ENCODE measurements at regions not wholly inside any gene's neighbourhood (a gene's known extent, or its start where the extent isn't known, plus 50 kb on each side); places are given as distances from the start of the nearest gene placed in this dataset.

DNA sequence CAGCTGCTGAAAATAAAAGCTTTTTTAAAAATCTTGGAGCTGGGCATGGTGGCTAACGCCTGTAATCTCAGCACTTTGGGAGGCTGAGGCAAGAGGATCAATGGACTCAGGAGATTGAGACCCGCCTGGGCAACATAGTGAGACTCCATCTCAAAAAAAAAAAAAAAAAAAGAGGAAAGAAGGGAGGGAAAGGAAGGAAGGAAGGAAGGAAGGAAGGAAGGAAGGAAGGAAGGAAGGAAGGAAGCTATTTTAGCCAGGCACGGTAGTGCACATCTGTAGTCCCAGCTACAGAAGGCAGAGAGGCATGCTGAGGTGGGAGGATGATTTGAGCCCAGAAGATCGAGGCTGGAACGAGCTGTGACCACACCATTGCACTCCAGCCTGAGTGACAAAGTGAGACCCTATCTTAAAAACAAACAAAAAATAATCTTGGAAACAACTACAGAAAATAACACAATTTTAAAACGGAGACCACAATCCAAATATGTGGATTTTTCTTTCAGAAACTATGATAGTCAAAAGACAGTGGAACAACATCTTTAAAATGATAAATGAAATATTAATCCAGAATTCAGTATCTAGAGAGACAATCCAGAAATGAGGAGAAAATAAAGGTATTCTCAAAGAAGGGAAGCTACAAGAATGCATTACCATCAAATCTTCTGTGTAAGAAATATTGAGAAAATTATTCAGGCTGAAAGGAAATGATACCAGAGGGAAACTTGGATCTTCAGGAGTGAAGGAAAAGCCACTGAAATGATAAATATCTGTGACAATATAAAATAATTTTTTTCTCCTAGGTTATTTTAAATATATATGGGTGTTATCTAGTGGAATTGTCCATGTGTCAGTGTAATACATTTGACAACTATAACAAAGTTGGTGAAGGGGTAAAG lies 182.0 kb downstream of the GPX5 start:
- no peak for DNase-seq

- DNase-seq = no peak
Observed at GRCh38 chr6:28709478-28710349, 184.0 kb downstream of the GPX5 start.

DNA sequence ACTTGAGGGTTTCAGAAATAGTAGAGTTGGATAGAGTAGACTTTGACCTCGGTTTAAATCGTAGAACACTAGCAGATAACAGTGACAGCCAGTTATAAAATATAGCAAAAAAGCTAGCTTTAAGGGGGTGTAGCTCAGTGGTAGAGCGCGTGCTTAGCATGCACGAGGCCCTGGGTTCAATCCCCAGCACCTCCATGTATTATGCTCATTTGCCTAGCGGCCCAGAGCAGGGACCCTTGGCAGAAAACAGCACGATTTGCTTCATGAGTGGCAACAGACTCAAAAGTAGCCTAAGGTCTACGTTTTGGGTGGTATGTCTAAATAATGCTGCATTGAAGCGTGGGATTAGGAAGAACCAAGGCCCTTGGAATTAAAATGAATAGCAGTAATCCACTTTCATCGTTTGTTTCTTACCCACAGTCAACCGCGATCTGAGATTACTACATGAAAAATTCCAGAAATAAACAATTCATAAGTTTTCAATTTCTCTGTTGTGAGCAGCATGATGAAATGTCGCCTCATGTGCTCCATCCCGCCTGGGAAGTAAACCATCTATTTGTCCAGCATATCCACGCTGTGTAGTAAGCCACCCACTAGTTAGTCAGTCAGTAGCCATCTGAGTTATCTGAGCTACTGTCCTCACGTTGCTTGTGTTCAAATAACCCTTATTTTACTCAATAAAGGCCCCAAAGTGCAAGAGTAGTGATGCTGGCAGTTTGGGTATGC lies 184.9 kb downstream of the GPX5 start:
- peak; percentile 31 to 53 for DNase-seq

DNA sequence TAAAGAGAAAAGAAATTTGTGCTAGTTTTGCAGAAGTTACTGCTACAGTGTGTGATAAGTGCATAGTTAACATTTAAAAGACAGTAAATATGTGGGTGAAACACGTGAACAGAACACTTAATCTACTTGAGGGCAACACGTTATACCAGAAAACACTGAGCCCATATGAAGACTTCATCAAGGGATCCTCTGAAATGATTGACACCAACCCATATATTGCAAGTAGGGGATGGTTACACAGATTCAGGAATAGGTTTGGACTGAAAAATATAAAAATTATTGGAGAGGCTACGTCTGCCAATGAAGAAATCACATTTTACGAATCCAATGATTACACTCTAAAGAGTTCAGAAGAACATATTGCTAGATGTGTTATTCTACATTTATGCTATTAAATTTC lies 185.6 kb downstream of the GPX5 start:
- no peak for DNase-seq

DNA sequence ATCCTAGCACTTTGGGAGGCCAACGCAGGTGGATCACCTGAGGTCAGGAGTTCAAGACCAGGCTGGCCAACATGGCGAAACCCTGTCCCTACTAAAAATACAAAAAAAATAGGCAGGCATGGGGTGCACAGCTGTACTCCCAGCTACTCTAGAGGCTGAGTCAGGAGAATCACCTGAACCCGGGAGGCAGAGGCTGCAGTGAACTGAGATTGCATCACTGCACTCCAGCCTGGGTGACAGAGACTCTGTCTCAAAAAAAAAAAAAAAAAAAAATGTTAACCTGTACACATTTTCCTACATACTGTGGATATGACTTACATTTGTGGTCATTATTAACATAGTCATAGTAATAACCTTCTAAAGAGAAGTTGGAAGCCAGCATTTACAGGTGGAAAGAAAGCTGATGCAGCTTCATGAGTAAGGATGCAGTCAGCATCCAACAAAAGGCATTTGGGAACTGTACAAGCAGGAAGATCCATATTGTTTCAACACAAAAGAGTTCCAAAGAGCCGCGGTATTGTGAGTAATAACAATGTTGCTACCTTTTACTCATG lies 186.2 kb downstream of the GPX5 start:
- no peak for DNase-seq

DNA sequence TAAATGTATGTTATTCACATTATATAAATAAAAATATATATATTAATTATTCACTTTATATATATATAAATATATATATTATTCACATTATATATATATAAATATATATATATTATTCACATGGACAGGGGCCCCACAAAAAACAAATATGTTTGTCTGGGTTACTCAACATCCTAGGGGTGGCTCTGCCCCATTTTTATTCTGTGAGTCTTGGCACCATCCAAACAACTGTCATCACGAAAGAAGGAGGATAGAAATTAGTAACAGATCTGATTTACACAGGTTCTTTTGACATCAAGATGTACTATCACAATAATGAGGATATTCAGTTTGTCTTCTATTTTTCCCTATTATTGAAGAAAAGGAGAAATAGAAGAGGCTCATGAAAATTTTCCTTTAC lies 187.3 kb downstream of the GPX5 start:
- DNase-seq = no peak

- peak in 1 of 2 experiments; percentile 35 for DNase-seq
Observed at GRCh38 chr6:28719275-28719940, 193.7 kb downstream of the GPX5 start.

DNA sequence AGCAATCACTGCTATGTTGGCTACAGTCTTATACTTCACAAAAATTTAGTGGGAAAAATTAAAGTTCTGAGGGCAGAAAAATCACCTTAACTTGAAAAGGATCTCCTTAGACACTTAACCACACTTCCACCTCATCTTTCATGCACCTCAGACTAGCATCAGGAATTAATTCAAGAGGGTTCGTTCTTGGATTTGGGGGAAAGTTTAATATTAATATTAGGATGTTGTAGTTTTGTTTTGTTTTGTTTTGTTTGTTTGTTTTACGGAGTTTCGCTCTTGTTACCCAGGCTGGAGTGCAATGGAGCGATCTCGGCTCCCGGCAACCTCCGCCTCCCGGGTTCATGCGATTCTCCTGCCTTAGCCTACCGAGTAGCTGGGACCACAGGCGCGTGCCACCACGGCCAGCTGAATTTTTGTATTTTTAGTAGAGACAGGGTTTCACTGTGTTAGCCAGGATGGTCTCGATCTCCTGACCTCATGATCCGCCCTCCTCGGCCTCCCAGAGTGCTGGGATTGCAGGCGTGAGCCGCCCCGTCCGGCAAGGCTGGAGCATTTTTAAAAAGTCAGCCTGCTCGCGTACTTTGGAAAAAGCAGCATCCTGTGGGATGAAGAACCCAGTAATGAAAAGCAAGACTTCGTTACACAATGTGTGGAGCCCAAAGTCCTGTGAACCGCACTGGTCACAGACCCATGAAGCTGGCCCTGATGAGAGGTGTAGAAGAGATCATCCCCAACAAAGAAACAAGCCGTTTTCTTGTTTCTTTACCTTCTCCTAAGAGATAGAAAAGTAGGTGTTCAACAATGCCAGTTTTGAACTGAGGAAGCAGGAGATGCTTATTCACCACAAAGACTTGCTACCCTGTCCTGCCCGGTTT lies 194.9 kb downstream of the GPX5 start:
- no peak for DNase-seq

DNA sequence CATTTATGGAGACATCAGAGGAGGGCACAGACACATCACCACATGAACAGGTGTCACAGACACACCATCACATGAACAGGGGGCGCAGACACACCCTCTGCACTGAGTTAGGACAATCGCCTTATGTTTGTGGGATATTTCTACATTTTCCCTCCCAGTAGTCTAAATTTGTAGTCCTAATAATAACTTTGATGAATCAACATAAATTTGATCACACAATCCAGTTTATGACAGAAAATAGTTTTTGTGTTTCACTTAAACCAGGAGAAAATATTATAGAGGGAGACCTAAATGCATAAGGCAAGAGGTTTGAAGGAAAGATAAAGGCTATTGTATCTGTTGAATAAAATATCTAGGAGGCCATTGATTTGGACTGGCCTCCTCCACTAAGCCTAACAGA lies 195.7 kb downstream of the GPX5 start:
- DNase-seq = no peak

- DNase-seq = no peak
Observed at GRCh38 chr6:28724395-28724794, 198.7 kb downstream of the GPX5 start.

- no peak for DNase-seq
Observed at GRCh38 chr6:28725274-28725809, 198.4 kb downstream of the TRIM27 start.

DNA sequence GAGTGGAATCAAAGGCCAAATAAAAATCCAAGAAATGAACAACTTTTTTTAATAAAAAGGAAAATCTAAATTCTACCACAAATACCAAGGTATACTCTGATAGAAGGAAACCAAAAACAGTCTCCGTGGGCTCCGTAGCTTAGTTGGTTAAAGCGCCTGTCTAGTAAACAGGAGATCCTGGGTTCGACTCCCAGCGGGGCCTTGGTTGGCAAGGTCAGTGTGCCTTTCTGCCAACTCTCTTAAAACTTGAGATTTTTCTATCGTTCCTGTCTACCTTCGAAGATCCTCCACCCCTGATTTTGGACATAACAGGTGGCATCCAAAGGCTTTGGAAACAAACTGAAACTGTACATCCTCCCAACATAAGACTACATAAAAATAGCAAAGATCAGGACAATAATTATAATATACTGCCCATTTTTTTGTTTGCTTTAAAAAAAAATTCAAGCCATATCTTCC lies 197.9 kb downstream of the TRIM27 start:
- DNase-seq = peak in 1 of 2 experiments; percentile 29

DNA sequence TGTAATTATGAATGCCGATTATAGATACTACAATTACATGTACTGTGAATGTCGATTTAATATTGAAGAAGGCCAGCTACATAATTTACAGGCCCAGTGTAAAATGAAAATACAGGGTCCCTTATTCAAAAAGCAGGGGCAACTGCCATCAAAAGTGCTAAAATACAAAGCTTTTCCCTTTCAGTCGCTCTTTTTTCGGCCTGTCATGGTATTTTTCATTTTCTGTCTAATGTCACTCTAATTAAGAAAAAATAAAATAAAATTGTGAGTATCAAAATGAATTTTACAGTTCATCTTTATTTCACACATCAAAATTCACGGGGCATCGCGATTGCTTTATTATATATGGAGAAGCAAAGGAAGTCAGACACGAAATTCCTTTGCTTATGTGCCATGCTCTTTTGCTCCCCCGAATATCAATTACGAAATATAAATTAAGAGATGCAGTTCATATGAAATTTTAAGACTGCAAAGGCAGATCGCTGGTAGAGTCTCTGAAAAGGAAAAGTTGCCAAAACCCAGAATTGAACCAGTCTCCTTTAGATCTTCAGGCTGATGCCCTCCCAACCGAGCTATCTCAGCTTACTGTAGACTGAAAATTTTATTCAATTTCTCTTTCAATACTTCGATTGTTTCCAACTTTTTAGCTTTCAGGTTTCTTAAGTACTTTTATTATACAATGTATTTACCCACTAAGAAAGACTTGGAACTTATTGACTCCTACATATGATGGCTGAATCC lies 197.0 kb downstream of the TRIM27 start:
- no peak for DNase-seq

DNA sequence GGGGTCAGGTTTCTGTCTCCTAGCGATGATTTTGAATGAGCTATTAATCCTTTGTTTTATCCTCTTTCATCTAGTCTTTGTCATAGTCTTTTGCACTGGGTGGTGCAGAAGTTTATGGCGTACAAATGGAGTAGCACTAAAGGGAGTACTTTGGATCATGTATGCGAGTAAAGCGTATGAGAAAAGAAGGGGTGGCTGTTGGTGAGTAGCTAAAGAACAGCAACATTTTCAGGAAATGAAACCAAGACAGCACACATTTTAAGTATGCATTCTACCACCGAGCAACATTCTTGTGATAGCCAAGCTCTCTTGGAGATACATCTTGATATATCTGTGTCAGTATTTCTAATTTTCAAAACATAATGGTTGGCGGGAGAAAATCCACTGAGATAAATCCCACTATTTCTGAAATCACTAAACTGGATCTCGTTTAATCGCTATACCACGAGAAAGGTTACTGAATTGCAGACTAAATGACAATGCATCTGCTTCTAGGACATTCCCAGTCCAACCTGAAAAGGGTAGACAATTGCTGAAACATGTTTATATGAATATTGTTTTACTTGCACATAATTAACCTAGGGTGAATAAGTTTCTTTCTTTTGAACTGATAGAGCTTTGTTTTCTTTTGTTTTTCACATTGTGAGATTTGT lies 196.1 kb downstream of the TRIM27 start:
- no peak for DNase-seq

DNA sequence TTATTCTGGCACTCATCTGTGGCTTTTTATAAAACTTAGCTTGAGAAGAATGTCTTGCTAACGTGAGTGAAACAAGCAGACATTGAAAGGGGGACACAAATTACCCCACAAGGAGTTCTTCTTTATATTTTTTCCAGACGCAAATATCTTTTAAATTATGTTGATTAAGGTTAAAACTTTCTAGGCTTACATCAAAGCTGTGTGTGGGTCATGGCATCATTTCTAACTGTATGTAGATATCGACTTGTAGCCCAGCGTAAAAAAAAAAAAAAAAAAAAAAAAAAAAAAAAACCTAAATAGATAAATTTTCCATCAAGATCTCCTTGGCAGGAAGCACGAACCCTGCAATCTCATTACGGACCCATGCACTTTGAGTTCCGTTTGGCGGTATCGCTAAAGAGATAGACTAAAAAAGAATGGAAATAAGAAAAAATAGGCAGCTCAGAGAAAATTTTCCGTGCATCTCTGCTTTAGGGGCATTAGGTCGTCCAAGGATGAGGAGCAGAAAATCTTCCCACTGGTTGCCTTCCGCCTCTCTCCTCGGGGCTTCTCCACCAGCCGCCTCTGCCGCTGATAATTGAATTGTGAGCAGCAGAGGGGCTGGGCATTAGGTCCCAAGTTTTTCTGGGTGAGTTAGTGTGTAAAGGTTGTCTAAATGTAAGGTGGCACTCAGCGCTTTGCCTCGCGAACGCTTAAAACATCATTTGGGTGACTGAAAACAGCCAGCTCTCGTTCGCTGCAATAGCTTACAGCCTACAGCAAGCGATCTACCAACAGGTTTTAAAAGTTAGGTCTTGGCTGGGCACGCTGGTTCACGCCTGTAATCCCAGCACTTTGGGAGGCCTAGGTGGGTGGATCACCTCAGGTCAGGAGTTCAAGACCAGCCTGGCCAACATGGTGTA lies 194.0 kb downstream of the TRIM27 start:
- no peak for DNase-seq

- DNase-seq = no peak
Observed at GRCh38 chr6:28732052-28732451, 191.7 kb downstream of the TRIM27 start.

- DNase-seq = no peak
Observed at GRCh38 chr6:28734443-28734959, 189.3 kb downstream of the TRIM27 start.

DNA sequence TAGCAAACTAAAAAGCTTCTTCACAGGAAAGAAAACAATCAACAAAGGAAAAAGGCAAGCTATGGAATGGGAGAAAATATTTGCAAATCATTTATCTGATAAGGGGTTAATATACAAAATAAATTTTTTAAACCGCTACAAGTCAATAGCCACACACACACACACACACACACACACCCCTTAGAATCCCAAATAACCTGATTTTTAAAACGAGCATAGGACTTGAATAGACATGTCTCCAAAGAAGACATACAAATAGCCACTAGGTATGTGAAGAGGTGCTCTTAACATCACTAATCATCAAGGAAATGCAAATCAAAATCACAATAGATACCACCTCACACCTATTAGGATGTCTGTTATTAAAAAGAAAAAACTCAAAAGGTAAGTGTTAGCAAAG lies 187.7 kb downstream of the TRIM27 start:
- DNase-seq = no peak

Data from NCI-H524 (cell line).